GM23248 (cell line): ENCODE measurements at regions not wholly inside any gene's neighbourhood (a gene's known extent, or its start where the extent isn't known, plus 50 kb on each side); places are given as distances from the start of the nearest gene placed in this dataset.

Experiments
- EZH2 ChIP-seq: fragments of 200-600 bp; sonication (generic); IDR thresholded peaks from 2 replicates; pipeline ENCODE4 v1.6.1; 2018; ENCODE audit warnings: antibody characterized with exemption, mild to moderate bottlenecking; ENCODE audit not compliant: insufficient read depth, poor library complexity, severe bottlenecking
- EZH2phosphoT487 ChIP-seq: fragments of 200-600 bp; sonication (generic); IDR thresholded peaks from 2 replicates; pipeline ENCODE4 v1.6.1; 2018; ENCODE audit warnings: antibody characterized with exemption, moderate library complexity, mild to moderate bottlenecking, low read depth; ENCODE audit not compliant: insufficient read depth

GRCh38 chr6:137427656-137428290 is 66.4 kb downstream of the OLIG3 start:
- TF ChIP-seq EZH2 = no peak
- TF ChIP-seq EZH2phosphoT487 = no peak
